GM19467 (cell line): ENCODE measurements at regions not wholly inside any gene's neighbourhood (a gene's known extent, or its start where the extent isn't known, plus 50 kb on each side); places are given as distances from the start of the nearest gene placed in this dataset.
"Not testable (repeated sequence)": the region's sequence is repeated elsewhere in the genome, so short reads cannot be mapped to it uniquely, and the experiment has no call there.

Experiments used
- ATAC-seq: cut with Tn5 transposase; IDR thresholded peaks from one replicate; pipeline ENCODE4 v1.9.1; 2021; ENCODE audit warnings: mild to moderate bottlenecking, moderate library complexity; ENCODE audit not compliant: unreplicated experiment

GRCh38 chr9:80692751-80693150 lies 996.6 kb downstream of the TLE1 start:
- no peak for ATAC-seq

- ATAC-seq = no peak
Observed at GRCh38 chr9:80691229-80691628, 998.1 kb downstream of the TLE1 start.

- no peak for ATAC-seq
Observed at GRCh38 chr9:80690349-80690939, 998.9 kb downstream of the TLE1 start.

GRCh38 chr9:80679916-80680315 lies 1009.4 kb downstream of the TLE1 start:
- no peak for ATAC-seq

- no peak for ATAC-seq
Observed at GRCh38 chr9:80678906-80679305, 1010.4 kb downstream of the TLE1 start.

- no peak for ATAC-seq
Observed at GRCh38 chr9:80673496-80673895, 1015.9 kb downstream of the TLE1 start.

- ATAC-seq = no peak
Observed at GRCh38 chr9:80665479-80665878, 1023.9 kb downstream of the TLE1 start.

GRCh38 chr9:80664327-80665210 lies 1024.8 kb downstream of the TLE1 start:
- no peak for ATAC-seq

- ATAC-seq = not testable (repeated sequence)
Observed at GRCh38 chr9:80659751-80660150, 1029.6 kb downstream of the TLE1 start.

GRCh38 chr9:80651044-80651443 lies 1038.3 kb downstream of the TLE1 start:
- no peak for ATAC-seq

- no peak for ATAC-seq
Observed at GRCh38 chr9:80649496-80649895, 1039.9 kb downstream of the TLE1 start.

- no peak for ATAC-seq
Observed at GRCh38 chr9:80649001-80649420, 1040.3 kb downstream of the TLE1 start.

- no peak for ATAC-seq
Observed at GRCh38 chr9:80648336-80648735, 1041.0 kb downstream of the TLE1 start.

- ATAC-seq = no peak
Observed at GRCh38 chr9:80646211-80646610, 1043.1 kb downstream of the TLE1 start.

- no peak for ATAC-seq
Observed at GRCh38 chr9:80644044-80644443, 1045.3 kb downstream of the TLE1 start.

GRCh38 chr9:80635065-80635464 lies 1054.3 kb downstream of the TLE1 start:
- no peak for ATAC-seq

GRCh38 chr9:80632041-80632440 lies 1057.3 kb downstream of the TLE1 start:
- no peak for ATAC-seq

GRCh38 chr9:80622508-80622907 lies 1050.7 kb downstream of the TLE4 start:
- no peak for ATAC-seq

- no peak for ATAC-seq
Observed at GRCh38 chr9:80619356-80619755, 1047.6 kb downstream of the TLE4 start.

- ATAC-seq = no peak
Observed at GRCh38 chr9:80615964-80616363, 1044.2 kb downstream of the TLE4 start.

- no peak for ATAC-seq
Observed at GRCh38 chr9:80605793-80606192, 1034.0 kb downstream of the TLE4 start.

- no peak for ATAC-seq
Observed at GRCh38 chr9:80605129-80605528, 1033.4 kb downstream of the TLE4 start.
